Activated T-cell treated with anti-CD3 and anti-CD28 coated beads, Interleukin-2, amount 50 U/mL, for 4 hours (primary cell): ENCODE measurements at regions not wholly inside any gene's neighbourhood (a gene's known extent, or its start where the extent isn't known, plus 50 kb on each side); places are given as distances from the start of the nearest gene placed in this dataset.

Experiments used
- ATAC-seq, 2 donors: fragments of 200-7000 bp; cut with Tn5 transposase; one replicate each; pipeline ENCODE4 v1.10.0; 2021
- DNase-seq: peaks from one replicate; pipeline ENCODE4 v3.0.0-alpha.2; 2020
- H3K27me3 Mint-ChIP-seq: one replicate; pipeline ENCODE4 v1.8.0; 2021; ENCODE audit warnings: low read depth, mixed read lengths
- H3K36me3 Mint-ChIP-seq: one replicate; pipeline ENCODE4 v1.8.0; 2022; ENCODE audit warnings: mixed read lengths; ENCODE audit not compliant: insufficient read depth
- H3K4me1 Mint-ChIP-seq: one replicate; pipeline ENCODE4 v1.8.0; 2021; ENCODE audit warnings: low read depth, mixed read lengths
- H3K4me3 Mint-ChIP-seq: one replicate; pipeline ENCODE4 v1.8.0; 2021; ENCODE audit warnings: mild to moderate bottlenecking, moderate library complexity, mixed read lengths
- H3K9me3 Mint-ChIP-seq: one replicate; pipeline ENCODE4 v1.8.0; 2021; ENCODE audit warnings: mixed read lengths

DNA sequence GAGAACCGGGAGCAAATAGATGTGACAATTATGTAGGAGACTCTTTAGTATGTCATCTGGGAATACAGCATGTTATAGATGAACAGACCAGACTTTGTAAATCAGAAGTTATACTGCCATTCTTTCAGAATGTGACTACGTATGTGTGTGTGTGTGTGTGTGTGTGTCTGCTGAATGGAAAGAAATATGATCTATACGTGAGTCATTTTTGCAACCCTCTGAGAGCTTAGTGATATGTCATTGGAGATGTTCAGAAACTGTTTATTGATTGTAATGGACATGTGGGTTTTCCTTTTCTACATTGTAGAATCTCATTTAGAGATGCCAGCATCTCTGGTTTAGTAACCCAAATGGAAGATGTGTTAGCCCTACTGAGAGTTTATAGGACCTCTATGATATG is 731.5 kb downstream of the TLE1 start:
- H3K4me3 Mint-ChIP-seq: no peak overlapping the region
- DNase-seq (no peak), ATAC-seq (no peak)
- peaks cover 8% of the 10 kb centered on the region for H3K9me3 Mint-ChIP-seq
- no peaks in the 10 kb centered on the region for H3K27me3 Mint-ChIP-seq
- H3K4me1 Mint-ChIP-seq: no peaks in the 10 kb centered on the region
- H3K36me3 Mint-ChIP-seq: no peaks in the 10 kb centered on the region

GRCh38 chr9:80954521-80954920 is 734.8 kb downstream of the TLE1 start:
- DNase-seq (no peak), ATAC-seq (no peak)
- Mint-ChIP-seq H3K9me3 (peaks cover 8% of the 10 kb centered on the region), H3K36me3 (no peaks in the 10 kb centered on the region), H3K4me1 (no peaks in the 10 kb centered on the region), H3K4me3 (no peak overlapping the region), H3K27me3 (no peaks in the 10 kb centered on the region)

DNA sequence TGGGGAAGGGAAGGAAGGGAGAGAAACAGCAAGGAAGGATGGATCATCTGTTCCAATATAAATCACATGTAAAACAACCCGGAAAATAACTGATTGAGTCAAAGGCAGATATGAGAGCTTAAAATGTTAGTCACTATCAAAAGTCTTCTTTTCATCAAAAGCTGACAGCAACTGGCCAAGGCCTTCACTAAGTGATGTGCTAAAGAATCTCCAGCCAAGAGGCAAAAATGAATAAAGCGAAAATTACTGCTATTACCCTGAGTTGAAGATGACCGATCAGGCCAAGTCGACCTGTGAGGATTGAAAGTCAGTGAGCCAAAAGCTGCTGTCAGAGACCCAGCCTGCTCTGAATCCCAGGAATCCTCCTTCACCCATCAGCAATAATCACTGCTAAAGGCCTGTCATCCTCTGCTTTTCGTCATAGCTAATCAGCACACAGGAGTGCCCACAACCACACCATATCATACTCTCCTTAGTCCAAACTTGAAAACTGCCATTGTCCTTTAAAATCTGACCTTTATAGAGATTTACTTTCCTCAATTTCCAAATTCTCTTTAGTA is 736.9 kb downstream of the TLE1 start:
- DNase-seq (no peak), ATAC-seq (no peak)
- H3K4me3 Mint-ChIP-seq: no peak overlapping the region
- H3K27me3 Mint-ChIP-seq: no peaks in the 10 kb centered on the region
- H3K4me1 Mint-ChIP-seq: no peaks in the 10 kb centered on the region
- no peaks in the 10 kb centered on the region for H3K36me3 Mint-ChIP-seq
- H3K9me3 Mint-ChIP-seq: peaks cover 8% of the 10 kb centered on the region

DNA sequence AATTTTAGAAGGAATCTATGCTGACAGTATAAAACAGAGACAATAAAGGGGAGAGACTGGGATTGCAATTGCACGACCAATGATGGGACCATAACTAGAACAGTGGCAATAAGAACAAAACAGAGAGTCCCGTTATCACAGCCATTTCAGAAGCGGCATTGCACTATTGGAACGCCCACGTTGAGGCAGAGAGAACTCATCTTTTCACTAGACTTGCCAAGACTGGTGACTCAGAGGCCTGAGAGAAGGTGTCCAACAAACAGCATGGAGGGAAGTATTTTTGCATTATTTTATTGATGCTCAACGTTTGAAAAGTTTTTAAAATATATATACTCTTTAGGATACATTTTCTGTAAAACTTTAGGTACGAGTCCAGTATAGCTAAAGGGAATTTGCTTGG is 737.7 kb downstream of the TLE1 start:
- Mint-ChIP-seq H3K36me3 (no peaks in the 10 kb centered on the region), H3K9me3 (peaks cover 8% of the 10 kb centered on the region), H3K4me1 (no peaks in the 10 kb centered on the region), H3K4me3 (no peak overlapping the region), H3K27me3 (no peaks in the 10 kb centered on the region)
- ATAC-seq: no peak
- DNase-seq: no peak

GRCh38 chr9:80948876-80949275 is 740.5 kb downstream of the TLE1 start:
- peaks cover 8% of the 10 kb centered on the region for H3K9me3 Mint-ChIP-seq
- no peaks in the 10 kb centered on the region for H3K36me3 Mint-ChIP-seq
- no peak for DNase-seq
- ATAC-seq: no peak
- no peaks in the 10 kb centered on the region for H3K4me1 Mint-ChIP-seq
- no peak overlapping the region for H3K4me3 Mint-ChIP-seq
- H3K27me3 Mint-ChIP-seq: no peaks in the 10 kb centered on the region

DNA sequence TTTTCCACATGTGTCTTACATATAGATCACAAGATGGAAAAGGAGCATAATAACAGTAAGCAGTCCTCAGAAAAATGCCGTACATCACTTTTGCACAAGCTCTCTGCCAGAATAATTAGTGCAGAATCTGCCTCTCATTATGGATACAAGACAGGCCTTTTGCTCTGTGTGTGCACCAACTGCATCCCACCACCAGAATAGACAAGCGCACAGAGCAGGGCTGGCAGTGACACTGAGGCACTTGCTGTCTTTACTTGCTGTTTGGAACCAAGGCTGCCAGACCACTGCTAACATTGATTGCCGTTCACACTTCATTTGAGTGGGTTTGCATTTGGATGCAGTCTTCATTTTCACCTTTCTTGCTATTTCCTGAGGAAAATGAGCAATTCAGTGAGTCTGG is 741.3 kb downstream of the TLE1 start:
- ATAC-seq (no peak), DNase-seq (no peak)
- Mint-ChIP-seq H3K4me3 (no peak overlapping the region), H3K9me3 (peaks cover 8% of the 10 kb centered on the region), H3K4me1 (no peaks in the 10 kb centered on the region), H3K27me3 (no peaks in the 10 kb centered on the region), H3K36me3 (no peaks in the 10 kb centered on the region)

- Mint-ChIP-seq H3K36me3 (no peaks in the 10 kb centered on the region), H3K4me1 (no peaks in the 10 kb centered on the region), H3K27me3 (no peaks in the 10 kb centered on the region), H3K4me3 (no peak overlapping the region), H3K9me3 (peaks cover 10% of the 10 kb centered on the region)
- ATAC-seq: no peak
- DNase-seq: no peak
Observed at GRCh38 chr9:80946496-80947170, 742.7 kb downstream of the TLE1 start.

DNA sequence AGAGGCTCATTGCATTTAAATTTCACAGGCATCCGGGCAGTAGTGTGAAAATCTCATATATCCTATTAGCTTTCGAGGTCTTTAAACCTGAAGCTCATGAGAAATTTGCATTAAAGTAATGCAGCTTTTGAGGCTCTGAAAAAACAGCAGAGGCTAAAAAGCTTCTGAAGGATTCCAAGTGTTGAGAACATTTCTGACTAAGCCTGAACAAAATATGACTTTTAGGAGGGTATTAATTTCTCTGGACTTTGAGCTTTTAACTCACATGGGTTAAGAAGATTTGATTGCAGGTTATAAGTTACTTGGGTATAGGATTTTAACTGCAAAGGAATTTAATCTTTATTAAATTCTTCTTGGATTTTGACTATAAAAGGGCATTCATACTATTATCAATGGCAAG is 743.9 kb downstream of the TLE1 start:
- Mint-ChIP-seq H3K27me3 (no peaks in the 10 kb centered on the region), H3K9me3 (peaks cover 9% of the 10 kb centered on the region), H3K4me1 (no peaks in the 10 kb centered on the region), H3K36me3 (no peaks in the 10 kb centered on the region), H3K4me3 (no peak overlapping the region)
- no peak for ATAC-seq
- no peak for DNase-seq

DNA sequence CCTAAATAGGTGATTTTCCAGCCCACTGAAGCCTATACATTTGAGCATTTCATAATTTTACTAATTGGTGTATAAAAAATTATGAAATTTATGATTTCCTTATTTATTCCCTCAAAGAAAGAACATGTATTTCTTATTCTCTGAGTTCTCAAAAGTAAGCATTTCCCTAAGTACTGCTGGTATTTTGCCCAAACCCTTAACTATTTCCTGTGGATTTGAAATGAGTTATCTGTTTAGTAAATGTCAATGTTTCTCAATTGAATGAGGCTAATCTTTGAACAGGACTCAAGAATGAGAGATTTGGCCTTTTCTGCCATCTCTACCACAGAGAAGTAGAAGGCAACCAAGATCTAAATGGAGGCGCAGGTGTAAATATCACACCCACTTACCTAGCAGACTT is 751.7 kb downstream of the TLE1 start:
- H3K36me3 Mint-ChIP-seq: no peaks in the 10 kb centered on the region
- H3K4me1 Mint-ChIP-seq: no peaks in the 10 kb centered on the region
- no peaks in the 10 kb centered on the region for H3K27me3 Mint-ChIP-seq
- ATAC-seq (no peak), DNase-seq (no peak)
- peaks cover 16% of the 10 kb centered on the region for H3K9me3 Mint-ChIP-seq
- no peak overlapping the region for H3K4me3 Mint-ChIP-seq

GRCh38 chr9:80934095-80934494 is 755.3 kb downstream of the TLE1 start:
- peaks cover 8% of the 10 kb centered on the region for H3K9me3 Mint-ChIP-seq
- H3K4me1 Mint-ChIP-seq: no peaks in the 10 kb centered on the region
- DNase-seq: no peak
- H3K27me3 Mint-ChIP-seq: no peaks in the 10 kb centered on the region
- H3K4me3 Mint-ChIP-seq: no peak overlapping the region
- ATAC-seq: no peak
- H3K36me3 Mint-ChIP-seq: no peaks in the 10 kb centered on the region

DNA sequence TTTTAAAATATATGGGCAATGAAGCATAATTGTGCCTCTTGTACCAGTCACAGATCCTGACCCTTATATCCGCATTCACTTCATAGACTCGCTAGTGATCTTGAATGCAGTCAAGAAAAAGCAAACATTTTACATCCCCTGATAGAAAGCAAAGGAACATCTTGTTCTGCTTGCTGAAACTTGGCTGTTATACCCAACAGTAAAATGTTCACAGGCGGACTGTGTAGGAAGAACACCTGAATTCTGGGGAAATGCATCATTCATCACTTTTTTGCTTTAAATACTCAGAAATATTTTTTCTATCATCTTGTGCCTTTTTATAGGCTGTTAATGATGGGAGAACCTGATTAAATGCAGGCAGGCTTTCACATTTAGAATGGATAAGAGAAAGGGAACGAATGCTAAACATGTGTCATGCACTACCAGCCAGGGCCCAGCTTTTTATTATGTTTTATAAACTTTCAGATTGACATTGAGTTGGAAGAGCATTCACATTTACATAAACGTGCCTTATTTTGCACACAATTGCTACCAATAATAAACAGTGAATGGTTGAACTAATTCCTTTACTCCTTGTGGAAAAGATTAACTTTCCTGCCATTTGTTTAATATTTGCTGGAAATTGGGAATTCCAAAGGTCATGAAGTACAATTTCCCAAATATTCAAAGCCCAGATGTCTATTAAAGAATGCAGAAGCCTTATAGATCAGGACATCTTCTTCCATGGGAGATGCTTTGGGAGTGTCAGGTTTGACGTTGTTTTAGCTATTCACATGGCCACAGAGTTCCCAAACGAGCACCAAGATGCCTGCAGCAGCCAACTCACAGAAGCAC is 756.2 kb downstream of the TLE1 start:
- H3K4me1 Mint-ChIP-seq: no peaks in the 10 kb centered on the region
- H3K9me3 Mint-ChIP-seq: peaks cover 8% of the 10 kb centered on the region
- H3K4me3 Mint-ChIP-seq: no peak overlapping the region
- no peak for ATAC-seq
- DNase-seq: no peak
- H3K27me3 Mint-ChIP-seq: no peaks in the 10 kb centered on the region
- no peaks in the 10 kb centered on the region for H3K36me3 Mint-ChIP-seq

DNA sequence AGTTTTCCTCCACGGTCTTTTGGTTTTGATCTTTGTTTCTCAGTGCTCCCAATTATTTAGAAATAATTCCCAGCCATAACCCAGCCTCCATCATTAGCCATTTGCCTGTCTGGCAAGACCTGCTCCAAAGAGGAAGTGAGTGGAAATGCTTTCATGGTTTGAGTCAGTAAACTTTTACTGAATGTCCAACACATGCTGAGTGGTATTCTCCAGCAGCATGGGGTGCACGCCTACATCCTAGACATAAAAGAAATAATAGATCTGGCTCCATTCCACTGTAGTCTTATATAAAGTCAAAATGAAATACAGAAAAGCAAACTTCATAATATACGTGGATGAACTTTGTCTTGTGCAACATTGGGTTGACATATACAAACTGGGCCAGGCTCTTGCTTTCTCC is 757.2 kb downstream of the TLE1 start:
- Mint-ChIP-seq H3K4me3 (no peak overlapping the region), H3K27me3 (no peaks in the 10 kb centered on the region), H3K9me3 (peaks cover 8% of the 10 kb centered on the region), H3K36me3 (no peaks in the 10 kb centered on the region), H3K4me1 (no peaks in the 10 kb centered on the region)
- DNase-seq (no peak), ATAC-seq (no peak)

- H3K9me3 Mint-ChIP-seq: peaks cover 8% of the 10 kb centered on the region
- no peak for ATAC-seq
- DNase-seq: no peak
- H3K36me3 Mint-ChIP-seq: no peaks in the 10 kb centered on the region
- H3K4me1 Mint-ChIP-seq: no peaks in the 10 kb centered on the region
- H3K4me3 Mint-ChIP-seq: no peak overlapping the region
- H3K27me3 Mint-ChIP-seq: no peaks in the 10 kb centered on the region
Observed at GRCh38 chr9:80931163-80931562, 758.2 kb downstream of the TLE1 start.

- no peak overlapping the region for H3K4me3 Mint-ChIP-seq
- ATAC-seq: no peak
- peaks cover 6% of the 10 kb centered on the region for H3K9me3 Mint-ChIP-seq
- H3K4me1 Mint-ChIP-seq: no peaks in the 10 kb centered on the region
- H3K36me3 Mint-ChIP-seq: no peaks in the 10 kb centered on the region
- DNase-seq: no peak
- no peaks in the 10 kb centered on the region for H3K27me3 Mint-ChIP-seq
Observed at GRCh38 chr9:80928697-80929096, 760.6 kb downstream of the TLE1 start.

GRCh38 chr9:80926611-80927010 is 762.7 kb downstream of the TLE1 start:
- Mint-ChIP-seq H3K36me3 (no peaks in the 10 kb centered on the region), H3K4me1 (no peaks in the 10 kb centered on the region), H3K27me3 (no peaks in the 10 kb centered on the region), H3K4me3 (no peak overlapping the region), H3K9me3 (peaks cover 6% of the 10 kb centered on the region)
- ATAC-seq (no peak), DNase-seq (no peak)
